ENCODE measurements at regions not wholly inside any gene's neighbourhood (a gene's known extent, or its start where the extent isn't known, plus 50 kb on each side); places are given as distances from the start of the nearest gene placed in this dataset.

- no peak for DNase-seq (ENCODE audit: low read depth in 2 of 2)
These were observed 177.6 kb downstream of the HHIPL2 start for GRCh38 chr1:222370081-222370912.

DNA sequence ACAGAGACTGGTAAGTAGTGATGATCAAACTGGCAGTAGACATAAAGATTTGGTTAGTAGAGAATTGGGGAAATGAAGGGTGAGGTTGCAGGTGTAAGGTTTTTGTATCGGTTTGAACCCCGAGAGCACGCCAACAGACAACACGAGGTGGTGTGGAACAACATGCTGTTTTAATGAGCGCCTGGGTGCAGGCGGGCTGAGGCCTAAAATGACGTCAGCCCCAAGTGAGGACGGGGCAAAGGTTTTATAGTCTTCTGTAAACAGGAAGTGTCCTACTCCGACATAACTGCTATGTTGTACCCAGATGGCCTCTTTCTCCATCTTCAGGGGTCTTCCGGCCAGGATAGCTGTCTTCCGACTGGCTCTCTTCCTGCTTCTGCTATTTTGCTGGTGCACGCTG is 178.8 kb downstream of the HHIPL2 start:
- DNase-seq (ENCODE audit: low read depth in 2 of 2) = no peak

DNA sequence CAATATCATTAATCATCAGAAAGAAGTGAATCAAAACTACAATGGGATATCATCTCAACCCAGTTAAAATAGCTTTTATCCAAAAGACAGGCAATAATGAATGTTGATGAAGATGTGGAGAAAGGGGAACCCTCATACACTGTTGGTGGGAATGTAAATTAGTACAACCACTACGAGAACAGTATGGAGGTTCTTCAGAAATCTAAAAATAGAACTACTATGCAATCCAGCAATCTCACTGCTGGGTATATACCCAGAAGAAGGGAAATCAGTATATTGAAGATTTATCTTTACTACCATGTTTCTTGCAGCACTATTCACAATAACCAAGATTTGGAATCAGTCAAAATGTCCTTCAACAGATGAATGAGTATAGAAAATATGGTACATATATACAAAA is 189.8 kb downstream of the HHIPL2 start:
- DNase-seq (ENCODE audit: low read depth in 2 of 2) = no peak

- DNase-seq (ENCODE audit: low read depth in 2 of 2) = no peak
These were observed 190.7 kb downstream of the HHIPL2 start for GRCh38 chr1:222357252-222357651.

DNA sequence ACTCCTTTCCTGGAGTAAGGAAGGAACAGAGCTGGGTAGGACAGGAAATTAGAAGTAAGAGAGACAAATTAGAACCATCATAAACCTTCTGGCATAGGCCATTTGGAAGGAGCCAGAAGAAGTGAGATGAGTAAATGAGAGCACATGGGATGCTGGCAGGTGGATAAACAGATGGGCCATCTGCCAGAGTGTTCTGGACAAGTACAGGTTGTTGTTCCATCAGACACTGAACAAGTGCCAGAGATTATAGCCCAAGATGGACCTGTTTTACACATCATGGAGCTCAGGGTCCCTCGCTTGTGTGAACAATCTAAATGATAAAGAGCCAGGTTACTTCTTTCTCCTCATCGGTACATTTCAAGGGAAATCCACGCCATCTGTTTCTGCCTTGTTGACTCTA is 200.3 kb downstream of the HHIPL2 start:
- DNase-seq (ENCODE audit: low read depth in 2 of 2) = no peak

- DNase-seq (ENCODE audit: low read depth in 2 of 2) = no peak
These were observed 200.9 kb downstream of the HHIPL2 start for GRCh38 chr1:222346955-222347354.

DNA sequence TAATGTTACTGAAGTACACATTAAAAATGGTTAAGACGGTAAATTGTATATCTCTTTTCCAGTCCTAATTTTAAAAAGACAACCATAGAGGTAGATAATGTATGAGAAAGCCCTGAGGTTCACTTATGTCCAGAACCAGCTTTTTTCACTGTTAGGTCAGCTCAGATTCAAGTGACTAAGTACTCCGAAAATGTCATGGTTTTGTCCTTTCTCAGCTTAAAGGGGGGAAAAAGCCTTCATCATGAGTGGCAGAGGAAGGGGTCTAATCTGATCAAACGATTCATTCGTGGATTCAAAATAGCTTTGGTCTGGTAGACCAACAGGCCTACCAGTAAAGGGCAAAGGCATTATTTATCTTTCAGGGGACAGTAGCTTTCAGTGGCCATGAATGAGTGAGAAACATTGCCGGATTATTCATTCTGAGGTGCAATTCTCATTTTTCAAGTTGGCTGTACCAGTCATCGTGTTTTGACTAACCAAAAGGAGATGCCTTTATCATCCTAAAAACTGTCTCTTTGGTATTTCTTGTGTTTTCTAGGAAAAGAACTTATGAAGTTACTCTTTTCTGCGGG is 208.4 kb downstream of the HHIPL2 start:
- DNase-seq (ENCODE audit: low read depth in 2 of 2) = no peak

DNA sequence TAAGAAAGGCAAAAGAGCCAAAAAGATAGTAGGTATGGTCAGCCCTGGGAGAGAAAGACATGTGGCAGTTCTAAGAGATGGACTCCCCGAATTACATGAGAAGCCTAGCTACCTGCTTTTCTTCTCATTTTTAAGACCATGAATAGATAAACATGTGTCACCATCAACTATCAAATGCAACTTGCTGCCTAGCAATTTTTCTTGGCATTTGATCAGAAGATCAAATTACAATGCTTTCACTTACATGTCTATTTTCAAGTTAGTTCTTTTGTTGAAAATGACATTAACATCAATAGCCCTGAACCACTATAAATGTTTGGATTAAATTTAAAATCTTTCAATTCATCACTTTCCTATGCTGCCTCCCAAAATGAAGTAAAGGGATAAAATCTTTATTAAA is 212.3 kb downstream of the HHIPL2 start:
- DNase-seq (ENCODE audit: low read depth in 2 of 2) = no peak

DNA sequence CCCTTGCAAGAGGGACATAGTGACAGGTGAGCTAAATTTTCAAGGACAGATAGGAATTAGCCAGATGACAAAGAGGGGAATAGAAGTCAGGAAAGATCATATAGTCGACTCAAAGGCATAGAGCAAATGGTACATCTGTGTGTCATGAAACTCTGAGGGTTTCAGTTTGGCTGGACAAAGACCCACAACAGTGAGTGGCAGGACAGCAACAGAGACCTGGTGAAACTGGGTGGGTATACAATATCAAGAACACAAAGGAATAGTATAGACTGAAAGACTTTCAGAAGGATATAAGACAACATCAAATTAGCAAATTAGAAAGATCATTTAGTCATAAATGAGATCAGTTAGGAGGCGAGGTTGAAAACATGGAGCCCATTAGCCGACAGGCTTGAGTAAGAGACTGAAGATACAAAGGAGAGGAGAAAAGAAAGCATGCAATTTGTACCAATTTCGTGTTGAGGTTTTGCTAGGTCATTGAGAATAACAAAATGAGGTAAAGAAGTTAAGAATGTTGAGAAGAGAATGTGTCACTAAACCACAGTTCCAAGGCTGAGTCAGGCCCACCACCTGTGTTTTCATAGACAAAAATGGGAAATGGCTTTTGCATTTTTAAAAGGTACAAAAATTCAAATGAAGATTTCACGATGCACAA is 213.8 kb downstream of the HHIPL2 start:
- no peak for DNase-seq (ENCODE audit: low read depth in 2 of 2)

GRCh38 chr1:222331765-222332164 is 216.1 kb downstream of the HHIPL2 start:
- no peak for DNase-seq (ENCODE audit: low read depth in 2 of 2)

DNA sequence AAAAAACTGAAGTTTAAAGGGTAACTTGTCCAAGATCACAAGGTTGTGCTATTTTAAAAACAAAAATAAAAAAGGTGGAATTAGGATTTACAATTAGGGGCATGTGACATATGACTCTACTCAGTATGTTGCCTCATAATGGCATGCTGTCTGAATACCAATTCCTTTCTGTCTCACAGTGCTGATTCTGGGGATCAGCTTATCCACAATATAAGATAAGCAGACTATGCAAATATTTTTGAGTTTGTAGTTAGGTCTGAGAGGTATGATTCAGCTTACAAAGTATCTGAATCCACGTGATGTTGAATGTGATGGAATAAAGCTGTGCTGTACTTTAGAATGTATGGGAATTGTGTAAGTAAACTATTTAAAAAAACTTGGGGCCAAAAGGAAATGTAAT is 216.6 kb downstream of the HHIPL2 start:
- DNase-seq (ENCODE audit: low read depth in 2 of 2) = no peak

DNA sequence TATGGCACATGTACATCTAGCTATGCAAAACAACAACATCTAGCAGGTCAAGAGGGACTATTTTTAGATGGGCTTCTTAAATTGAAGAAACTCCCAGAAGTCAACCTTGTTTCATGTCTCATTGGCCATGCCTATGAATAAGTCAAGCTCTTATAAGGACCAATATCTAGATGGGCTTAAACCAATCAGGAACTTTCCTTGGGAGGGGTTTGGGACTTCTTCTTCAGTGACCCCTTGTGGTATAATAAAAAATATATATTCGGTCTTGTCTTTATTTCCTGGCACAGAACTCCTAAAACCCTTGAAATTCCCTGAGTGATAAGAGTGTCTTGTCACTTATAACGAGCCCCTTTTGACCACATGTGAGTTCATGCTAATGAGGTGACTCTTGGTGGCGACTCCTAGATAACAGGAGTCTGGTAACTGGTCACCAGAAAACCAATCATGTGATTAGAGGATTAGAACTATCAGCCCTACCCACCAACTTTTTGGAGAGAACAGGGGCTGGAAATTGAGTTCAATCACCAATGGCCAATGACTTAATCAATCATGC is 218.3 kb downstream of the HHIPL2 start:
- DNase-seq (ENCODE audit: low read depth in 2 of 2) = no peak

DNA sequence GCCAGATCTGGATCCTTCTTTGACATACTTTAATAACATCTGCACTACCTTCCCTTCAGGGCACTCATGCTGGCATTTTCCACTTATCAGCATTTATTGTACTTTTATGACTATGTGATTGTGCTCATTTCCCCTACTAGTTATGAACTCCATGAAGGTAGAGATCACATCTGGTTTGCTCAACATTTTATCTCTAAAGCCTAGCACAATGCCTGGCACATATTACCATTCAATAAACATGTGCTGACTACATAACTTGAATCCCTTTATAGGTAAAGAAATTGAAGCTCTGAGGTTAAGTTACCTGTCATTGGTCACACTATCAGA is 221.2 kb downstream of the HHIPL2 start:
- no peak for DNase-seq (ENCODE audit: low read depth in 2 of 2)

- no peak for DNase-seq (ENCODE audit: low read depth in 2 of 2)
These were observed 221.7 kb downstream of the HHIPL2 start for GRCh38 chr1:222326006-222326709.

- DNase-seq (ENCODE audit: low read depth in 2 of 2) = no peak
These were observed 222.4 kb downstream of the HHIPL2 start for GRCh38 chr1:222325506-222325905.

DNA sequence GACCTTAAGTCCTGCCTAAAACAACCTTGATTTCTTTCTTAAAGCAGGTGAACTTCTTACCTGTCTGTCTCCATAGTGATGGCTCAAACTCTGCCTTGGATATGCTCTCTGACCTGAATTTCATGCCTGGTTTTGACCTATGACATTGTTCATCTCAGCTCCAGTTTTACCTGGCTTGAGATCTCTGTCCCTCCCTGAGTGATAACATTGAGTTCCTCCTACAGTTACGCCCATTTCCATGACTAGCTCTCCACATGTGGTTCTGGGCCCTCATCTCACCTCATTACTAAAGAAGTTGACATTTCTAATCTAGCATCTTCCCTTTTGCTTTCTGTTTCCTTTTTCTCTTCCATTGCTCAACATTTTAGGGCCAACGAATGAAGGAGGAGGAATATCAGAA is 233.1 kb downstream of the HHIPL2 start:
- no peak for DNase-seq (ENCODE audit: low read depth in 2 of 2)

GRCh38 chr1:222310836-222311235 is 237.1 kb downstream of the HHIPL2 start:
- no peak for DNase-seq (ENCODE audit: low read depth in 2 of 2)

- DNase-seq (ENCODE audit: low read depth in 2 of 2) = no peak
These were observed 240.3 kb downstream of the HHIPL2 start for GRCh38 chr1:222307621-222308020.

DNA sequence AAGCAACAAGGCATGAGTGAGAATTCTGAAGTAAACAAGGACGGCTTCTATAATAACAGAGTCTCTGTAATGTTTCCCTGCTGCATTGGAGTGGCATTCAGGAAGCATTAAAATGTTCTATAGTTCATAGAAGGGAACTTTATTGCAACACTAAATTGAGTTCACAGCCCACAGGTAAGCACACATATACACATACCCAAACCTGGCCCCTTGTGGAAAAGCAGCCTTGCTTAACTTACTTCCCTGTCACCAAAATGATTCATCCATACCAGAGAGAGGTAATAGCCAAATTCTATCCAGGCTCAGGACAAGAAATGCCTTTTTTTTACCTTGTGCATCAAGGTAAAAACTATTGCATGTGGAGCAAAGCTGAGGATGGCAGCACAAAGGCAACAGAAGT is 241.4 kb downstream of the HHIPL2 start:
- no peak for DNase-seq (ENCODE audit: low read depth in 2 of 2)

DNA sequence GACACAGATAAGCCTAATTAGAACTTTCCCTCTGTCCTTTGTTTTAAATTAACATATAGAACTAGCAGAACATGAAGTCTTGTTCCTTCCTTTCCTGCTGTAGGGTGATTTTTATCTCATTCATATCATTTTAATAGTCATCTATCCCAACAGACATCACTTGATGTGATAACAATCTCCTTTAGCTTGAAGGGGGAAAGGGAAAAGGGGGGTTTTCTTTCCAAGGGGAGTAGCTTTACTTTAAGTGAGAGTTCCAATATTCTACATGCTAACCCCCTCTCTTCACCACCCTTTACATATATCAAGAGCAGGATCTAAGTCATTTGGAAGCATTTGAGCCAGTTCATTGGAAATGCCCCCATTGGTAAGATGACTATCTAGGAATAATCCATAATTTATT is 241.9 kb downstream of the HHIPL2 start:
- DNase-seq (ENCODE audit: low read depth in 2 of 2) = no peak

- no peak for DNase-seq (ENCODE audit: low read depth in 2 of 2)
These were observed 246.3 kb downstream of the HHIPL2 start for GRCh38 chr1:222301652-222302051.

GRCh38 chr1:222299524-222299923 is 248.4 kb downstream of the HHIPL2 start:
- DNase-seq (ENCODE audit: low read depth in 2 of 2) = no peak
